ENCODE measurements at regions not wholly inside any gene's neighbourhood (a gene's known extent, or its start where the extent isn't known, plus 50 kb on each side); places are given as distances from the start of the nearest gene placed in this dataset.

GRCh38 chr5:72760259-72760658 lies 56.2 kb upstream of the TNPO1 start:
- no peak for TF ChIP-seq CTCF (conservative IDR thresholded peaks at IDR 0.05; ENCODE audit: low read depth, low read length)
- no peak overlapping the region for H3K4me3 ChIP-seq (ENCODE audit: low read length)
- no peak for DNase-seq (ENCODE audit: low read depth)

GRCh38 chr5:72752909-72753308 lies 63.6 kb upstream of the TNPO1 start:
- no peak overlapping the region for H3K4me3 ChIP-seq (ENCODE audit: low read length)
- no peak for TF ChIP-seq CTCF (conservative IDR thresholded peaks at IDR 0.05; ENCODE audit: low read depth, low read length)
- no peak for DNase-seq (ENCODE audit: low read depth)

GRCh38 chr5:72749362-72749997 lies 67.0 kb upstream of the TNPO1 start:
- TF ChIP-seq CTCF (conservative IDR thresholded peaks at IDR 0.05; ENCODE audit: low read depth, low read length) = no peak
- no peak for DNase-seq (ENCODE audit: low read depth)
- no peak overlapping the region for H3K4me3 ChIP-seq (ENCODE audit: low read length)

- TF ChIP-seq CTCF (conservative IDR thresholded peaks at IDR 0.05; ENCODE audit: low read depth, low read length) = no peak
- H3K4me3 ChIP-seq (ENCODE audit: low read length) = no peak overlapping the region
- no peak for DNase-seq (ENCODE audit: low read depth)
Observed at GRCh38 chr5:72747826-72748225, 68.6 kb upstream of the TNPO1 start.

- no peak overlapping the region for H3K4me3 ChIP-seq (ENCODE audit: low read length)
- DNase-seq (ENCODE audit: low read depth) = no peak
- no peak for TF ChIP-seq CTCF (conservative IDR thresholded peaks at IDR 0.05; ENCODE audit: low read depth, low read length)
Observed at GRCh38 chr5:72746736-72747135, 69.7 kb upstream of the TNPO1 start.

- TF ChIP-seq CTCF (conservative IDR thresholded peaks at IDR 0.05; ENCODE audit: low read depth, low read length) = no peak
- H3K4me3 ChIP-seq (ENCODE audit: low read length) = no peak overlapping the region
- DNase-seq (ENCODE audit: low read depth) = no peak
Observed at GRCh38 chr5:72744136-72744535, 72.3 kb upstream of the TNPO1 start.

GRCh38 chr5:72741805-72742204 lies 74.7 kb upstream of the TNPO1 start:
- no peak for DNase-seq (ENCODE audit: low read depth)
- TF ChIP-seq CTCF (conservative IDR thresholded peaks at IDR 0.05; ENCODE audit: low read depth, low read length) = no peak
- no peak overlapping the region for H3K4me3 ChIP-seq (ENCODE audit: low read length)
